ENCODE measurements at regions not wholly inside any gene's neighbourhood (a gene's known extent, or its start where the extent isn't known, plus 50 kb on each side); places are given as distances from the start of the nearest gene placed in this dataset.

- no peak for TF ChIP-seq SIN3A (conservative IDR thresholded peaks at IDR 0.05 in 1 of 2, IDR thresholded peaks at IDR 0.05 in 1 of 2; ENCODE audit: low read depth in 1 of 2, low read length in 2 of 2)
Observed at GRCh38 chr3:170790647-170791046, 79.3 kb downstream of the RPL22L1 start (continued).
